ENCODE measurements at regions not wholly inside any gene's neighbourhood (a gene's known extent, or its start where the extent isn't known, plus 50 kb on each side); places are given as distances from the start of the nearest gene placed in this dataset.
"Not testable (repeated sequence)": the region's sequence is repeated elsewhere in the genome, so short reads cannot be mapped to it uniquely, and the experiment has no call there.

GRCh38 chr17:53630115-53630514 lies 192.6 kb upstream of the KIF2B start:
- Mint-ChIP-seq H3K4me1 (ENCODE audit: low read depth) (no peaks in the 10 kb centered on the region), H3K4me3 (no peak overlapping the region), H3K9me3 (peaks cover 15% of the 10 kb centered on the region), H3K27me3 (no peaks in the 10 kb centered on the region), H3K27ac (no peak overlapping the region), H3K36me3 (no peaks in the 10 kb centered on the region)
- intact Hi-C loops (cut with micrococcal nuclease), result no loop called here
- ChIA-PET CTCF (no interaction called here), POLR2A (no interaction called here)
- no peak for DNase-seq

- POLR2A ChIA-PET, result no interaction called here
Observed at GRCh38 chr17:53629188-53629587, 193.5 kb upstream of the KIF2B start.

DNA sequence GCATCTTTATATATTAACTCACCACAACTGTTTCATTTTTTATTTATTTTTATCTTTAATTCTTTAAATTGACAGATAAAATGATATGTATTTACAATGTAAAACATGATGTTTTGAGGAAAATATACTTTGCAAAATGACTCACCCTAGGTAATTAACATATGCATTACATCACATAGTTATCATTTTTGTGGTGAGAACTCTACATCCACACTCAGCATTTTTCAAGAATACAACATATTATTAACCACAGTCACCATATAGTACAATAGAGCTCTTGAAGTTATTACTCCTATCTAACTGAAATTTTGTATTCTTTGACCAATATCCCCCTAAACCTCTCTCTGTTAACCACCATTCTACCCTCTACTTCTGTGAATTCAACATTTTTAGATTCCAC lies 194.7 kb upstream of the KIF2B start:
- Mint-ChIP-seq H3K27ac (no peak overlapping the region), H3K4me3 (no peak overlapping the region), H3K36me3 (no peaks in the 10 kb centered on the region), H3K4me1 (ENCODE audit: low read depth) (no peaks in the 10 kb centered on the region), H3K27me3 (no peaks in the 10 kb centered on the region), H3K9me3 (peaks cover 8% of the 10 kb centered on the region)
- CTCF ChIA-PET, result no interaction called here
- POLR2A ChIA-PET, result no interaction called here
- no peak for DNase-seq
- intact Hi-C loops (cut with micrococcal nuclease), result no loop called here

More at GRCh38 chr17:53629188-53629587, 193.5 kb upstream of the KIF2B start:
- no peak overlapping the region for H3K4me3 Mint-ChIP-seq
- no peaks in the 10 kb centered on the region for H3K27me3 Mint-ChIP-seq
- H3K36me3 Mint-ChIP-seq, result no peaks in the 10 kb centered on the region
- DNase-seq, result no peak
- no peak overlapping the region for H3K27ac Mint-ChIP-seq
- intact Hi-C loops (cut with micrococcal nuclease), result no loop called here
- H3K4me1 Mint-ChIP-seq (ENCODE audit: low read depth), result no peaks in the 10 kb centered on the region
- H3K9me3 Mint-ChIP-seq, result peaks cover 15% of the 10 kb centered on the region
- CTCF ChIA-PET, result no interaction called here

- CTCF ChIA-PET, result no interaction called here
- no peak overlapping the region for H3K27ac Mint-ChIP-seq
Observed at GRCh38 chr17:53627511-53627910, 195.2 kb upstream of the KIF2B start.

GRCh38 chr17:53626286-53626685 lies 196.4 kb upstream of the KIF2B start:
- peaks cover 3% of the 10 kb centered on the region for H3K9me3 Mint-ChIP-seq

More at GRCh38 chr17:53627511-53627910, 195.2 kb upstream of the KIF2B start:
- peaks cover 8% of the 10 kb centered on the region for H3K9me3 Mint-ChIP-seq
- intact Hi-C loops (cut with micrococcal nuclease), result no loop called here
- POLR2A ChIA-PET, result no interaction called here
- no peaks in the 10 kb centered on the region for H3K36me3 Mint-ChIP-seq
- DNase-seq, result no peak
- no peak overlapping the region for H3K4me3 Mint-ChIP-seq
- H3K4me1 Mint-ChIP-seq (ENCODE audit: low read depth), result no peaks in the 10 kb centered on the region
- no peaks in the 10 kb centered on the region for H3K27me3 Mint-ChIP-seq

DNA sequence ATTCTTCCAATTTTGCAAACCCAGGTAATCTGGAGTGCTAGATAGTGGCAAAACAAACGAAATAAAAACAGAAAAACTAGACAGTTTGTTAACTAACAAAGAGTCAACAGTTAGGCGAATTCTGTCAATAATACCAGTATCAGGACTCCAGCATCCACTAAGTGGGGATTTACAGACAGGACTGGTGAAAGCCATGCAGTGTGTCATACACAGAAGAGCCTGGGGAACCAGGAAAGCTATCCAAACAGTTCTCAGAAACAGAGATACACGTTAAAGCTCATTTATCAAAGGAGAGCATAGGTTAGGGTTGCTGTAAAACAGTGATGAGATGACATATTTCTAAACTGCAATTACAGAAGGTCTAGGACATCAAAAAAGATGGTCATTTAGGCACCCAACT lies 203.7 kb upstream of the KIF2B start:
- Mint-ChIP-seq H3K27ac (no peak overlapping the region), H3K4me1 (ENCODE audit: low read depth) (no peaks in the 10 kb centered on the region), H3K9me3 (peaks cover 3% of the 10 kb centered on the region), H3K36me3 (no peaks in the 10 kb centered on the region), H3K27me3 (no peaks in the 10 kb centered on the region), H3K4me3 (no peak overlapping the region)
- no peak for DNase-seq
- CTCF ChIA-PET, result no interaction called here
- intact Hi-C loops (cut with micrococcal nuclease), result no loop called here
- POLR2A ChIA-PET, result no interaction called here

More at GRCh38 chr17:53626286-53626685, 196.4 kb upstream of the KIF2B start:
- DNase-seq, result no peak
- Mint-ChIP-seq H3K36me3 (no peaks in the 10 kb centered on the region), H3K27ac (no peak overlapping the region), H3K4me3 (no peak overlapping the region), H3K4me1 (ENCODE audit: low read depth) (no peaks in the 10 kb centered on the region), H3K27me3 (no peaks in the 10 kb centered on the region)
- intact Hi-C loops (cut with micrococcal nuclease), result no loop called here
- ChIA-PET POLR2A (no interaction called here), CTCF (no interaction called here)

- H3K36me3 Mint-ChIP-seq; POLR2A ChIA-PET; H3K4me3 Mint-ChIP-seq; DNase-seq; CTCF ChIA-PET; H3K4me1 Mint-ChIP-seq (ENCODE audit: low read depth); H3K27ac Mint-ChIP-seq; H3K27me3 Mint-ChIP-seq; intact Hi-C loops (cut with micrococcal nuclease): not testable (repeated sequence)
- H3K9me3 Mint-ChIP-seq, result peaks cover 12% of the 10 kb centered on the region
Observed at GRCh38 chr17:53608208-53608607, 214.5 kb upstream of the KIF2B start.

DNA sequence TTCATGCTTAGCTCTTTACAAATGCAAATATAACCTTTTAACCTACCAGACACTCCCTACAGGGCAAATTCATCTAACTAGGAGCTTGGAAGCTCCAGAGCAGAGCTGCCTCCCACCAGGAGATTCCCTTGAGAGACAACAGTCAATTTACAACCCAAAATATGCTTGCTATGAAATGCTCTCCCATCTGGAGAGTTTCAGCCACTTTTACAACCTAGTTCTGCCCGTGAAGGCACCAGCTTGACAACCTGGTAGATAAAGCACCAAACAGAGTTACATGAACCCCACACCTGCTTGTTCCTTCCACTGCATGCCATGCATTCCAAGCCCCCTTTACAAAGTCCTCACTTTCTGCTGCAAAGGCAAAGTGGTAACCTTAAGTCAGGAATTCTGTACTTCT lies 215.3 kb upstream of the KIF2B start:
- no peaks in the 10 kb centered on the region for H3K27me3 Mint-ChIP-seq
- DNase-seq, result no peak
- peaks cover 17% of the 10 kb centered on the region for H3K9me3 Mint-ChIP-seq
- POLR2A ChIA-PET, result no interaction called here
- no peak overlapping the region for H3K4me3 Mint-ChIP-seq
- no peaks in the 10 kb centered on the region for H3K4me1 Mint-ChIP-seq (ENCODE audit: low read depth)
- intact Hi-C loops (cut with micrococcal nuclease), result no loop called here
- no peaks in the 10 kb centered on the region for H3K36me3 Mint-ChIP-seq
- CTCF ChIA-PET, result no interaction called here
- H3K27ac Mint-ChIP-seq, result no peak overlapping the region

DNA sequence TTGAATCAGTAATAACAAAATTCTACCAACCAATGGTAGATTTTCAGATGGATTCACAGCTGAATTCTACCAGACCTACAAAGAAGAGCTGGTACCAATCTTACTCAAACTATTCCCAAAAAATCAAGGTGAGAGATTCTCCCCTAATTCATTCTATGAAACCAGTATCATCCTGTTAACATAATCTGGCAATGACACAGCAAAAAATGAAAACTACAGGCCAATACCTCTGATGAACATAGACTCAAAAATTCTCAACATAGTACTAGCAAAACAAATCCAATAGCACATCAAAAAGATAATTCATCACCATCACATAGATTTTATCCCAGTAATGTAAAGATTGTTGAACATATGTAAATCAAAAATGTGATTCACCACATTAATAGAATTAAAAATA lies 234.4 kb upstream of the KIF2B start:
- ChIA-PET CTCF (no interaction called here), POLR2A (no interaction called here)
- DNase-seq, result no peak
- Mint-ChIP-seq H3K27me3 (no peaks in the 10 kb centered on the region), H3K9me3 (peaks cover 22% of the 10 kb centered on the region), H3K4me1 (ENCODE audit: low read depth) (no peaks in the 10 kb centered on the region), H3K36me3 (no peaks in the 10 kb centered on the region), H3K27ac (no peak overlapping the region), H3K4me3 (no peak overlapping the region)
- intact Hi-C loops (cut with micrococcal nuclease), result no loop called here

- ChIA-PET CTCF (no interaction called here), POLR2A (no interaction called here)
- Mint-ChIP-seq H3K36me3 (no peaks in the 10 kb centered on the region), H3K9me3 (peaks cover 2% of the 10 kb centered on the region), H3K4me3 (no peak overlapping the region), H3K27me3 (no peaks in the 10 kb centered on the region), H3K4me1 (ENCODE audit: low read depth) (peaks cover 2% of the 10 kb centered on the region), H3K27ac (no peak overlapping the region)
- intact Hi-C loops (cut with micrococcal nuclease), result no loop called here
- DNase-seq, result no peak
Observed at GRCh38 chr17:53574038-53574437, 248.7 kb upstream of the KIF2B start.

- peaks cover 2% of the 10 kb centered on the region for H3K9me3 Mint-ChIP-seq
- intact Hi-C loops (cut with micrococcal nuclease), result no loop called here
- no peaks in the 10 kb centered on the region for H3K27me3 Mint-ChIP-seq
- H3K4me1 Mint-ChIP-seq (ENCODE audit: low read depth), result peaks cover 2% of the 10 kb centered on the region
- DNase-seq, result no peak
- ChIA-PET CTCF (no interaction called here), POLR2A (no interaction called here)
- H3K36me3 Mint-ChIP-seq, result no peaks in the 10 kb centered on the region
- no peak overlapping the region for H3K4me3 Mint-ChIP-seq
- H3K27ac Mint-ChIP-seq, result no peak overlapping the region
Observed at GRCh38 chr17:53571342-53571741, 251.4 kb upstream of the KIF2B start.

- no peak for DNase-seq
- POLR2A ChIA-PET, result no interaction called here
Observed at GRCh38 chr17:53570731-53571130, 252.0 kb upstream of the KIF2B start.

DNA sequence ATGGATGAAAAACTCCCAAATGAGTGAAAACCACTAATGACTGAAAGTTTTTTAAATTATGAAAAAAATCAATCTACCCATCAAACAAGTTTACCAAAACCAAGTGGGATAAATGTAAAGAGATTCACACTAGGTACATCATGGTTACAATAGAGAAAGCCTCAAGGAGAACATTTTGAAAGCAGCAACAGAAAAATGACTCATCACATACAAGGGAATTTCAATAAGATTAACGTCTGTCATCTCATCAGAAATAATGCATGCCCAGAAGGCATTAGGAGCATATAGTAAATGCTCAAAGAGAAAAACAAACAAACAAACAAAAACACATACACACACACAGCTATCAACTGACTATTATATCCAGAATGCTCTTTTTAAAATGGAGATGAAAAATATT lies 261.8 kb upstream of the KIF2B start:
- Mint-ChIP-seq H3K9me3 (peaks cover 21% of the 10 kb centered on the region), H3K4me1 (ENCODE audit: low read depth) (no peaks in the 10 kb centered on the region), H3K4me3 (no peak overlapping the region), H3K27me3 (no peaks in the 10 kb centered on the region), H3K27ac (no peak overlapping the region), H3K36me3 (no peaks in the 10 kb centered on the region)
- no peak for DNase-seq
- intact Hi-C loops (cut with micrococcal nuclease), result no loop called here
- CTCF ChIA-PET, result no interaction called here
- POLR2A ChIA-PET, result no interaction called here

More at GRCh38 chr17:53570731-53571130, 252.0 kb upstream of the KIF2B start:
- H3K4me1 Mint-ChIP-seq (ENCODE audit: low read depth), result peaks cover 2% of the 10 kb centered on the region
- H3K9me3 Mint-ChIP-seq, result peaks cover 2% of the 10 kb centered on the region
- no peaks in the 10 kb centered on the region for H3K36me3 Mint-ChIP-seq
- no peak overlapping the region for H3K4me3 Mint-ChIP-seq
- H3K27me3 Mint-ChIP-seq, result no peaks in the 10 kb centered on the region
- intact Hi-C loops (cut with micrococcal nuclease), result no loop called here
- no peak overlapping the region for H3K27ac Mint-ChIP-seq
- CTCF ChIA-PET, result no interaction called here

DNA sequence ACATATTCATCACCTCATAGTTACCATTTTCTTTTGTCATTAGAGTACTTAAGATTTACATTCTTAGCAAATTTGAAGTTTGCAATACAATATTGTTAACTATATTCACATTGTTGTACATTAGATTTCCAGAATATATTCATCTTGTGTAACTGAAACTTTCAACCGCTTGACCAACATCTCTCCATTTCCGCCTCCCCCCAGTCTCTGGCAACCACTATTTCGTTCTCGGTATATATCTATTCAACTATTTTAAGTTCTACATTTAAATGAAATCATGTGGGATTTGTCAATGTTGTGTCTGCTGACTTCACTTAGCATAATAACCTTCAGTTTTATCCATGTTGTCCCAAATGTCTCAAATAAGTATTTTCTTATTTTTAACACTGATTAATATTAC lies 274.5 kb upstream of the KIF2B start:
- H3K27ac Mint-ChIP-seq, result no peak overlapping the region
- peaks cover 11% of the 10 kb centered on the region for H3K9me3 Mint-ChIP-seq
- intact Hi-C loops (cut with micrococcal nuclease), result no loop called here
- CTCF ChIA-PET, result no interaction called here
- no peaks in the 10 kb centered on the region for H3K4me1 Mint-ChIP-seq (ENCODE audit: low read depth)
- POLR2A ChIA-PET, result no interaction called here
- H3K4me3 Mint-ChIP-seq, result no peak overlapping the region
- DNase-seq, result no peak
- H3K27me3 Mint-ChIP-seq, result no peaks in the 10 kb centered on the region
- no peaks in the 10 kb centered on the region for H3K36me3 Mint-ChIP-seq

Measured in activated CD4-positive, alpha-beta memory T cell treated with anti-CD3 and anti-CD28 coated beads for 36 hours (primary cell).